Heart right ventricle (tissue), 16 donors: ENCODE measurements at regions not wholly inside any gene's neighbourhood (a gene's known extent, or its start where the extent isn't known, plus 50 kb on each side); places are given as distances from the start of the nearest gene placed in this dataset.

ENCODE experiments used
- ATAC-seq, 8 donors: fragments of 200-7000 bp; cut with Tn5 transposase; one replicate each; pipeline ENCODE4 v1.9.1; 2020; ENCODE audit warnings: mild to moderate bottlenecking in 8 of 8, moderate library complexity in 8 of 8, moderate number of reproducible peaks in 1 of 8
- DNase-seq, 2 donors: peaks; one replicate each; pipeline ENCODE4 v3.0.0-alpha.2; 2020
- H3K27ac ChIP-seq, 10 donors: fragments of 200-600 bp; sonication (generic) in 2 of 10; one replicate each; pipeline versions ENCODE4 v1.5.0 to v1.8.0; 2020 to 2022; ENCODE audit warnings: mild to moderate bottlenecking in 3 of 10
- H3K27me3 ChIP-seq, 7 donors: fragments of 200-600 bp; one replicate each; pipeline ENCODE4 v1.8.0; 2021 to 2022; ENCODE audit warnings: mild to moderate bottlenecking in 2 of 7
- H3K36me3 ChIP-seq, 9 donors: fragments of 200-600 bp; sonication (generic) in 1 of 9; one replicate each; pipeline versions ENCODE4 v1.5.0 to v1.8.0; 2020 to 2022; ENCODE audit warnings: mild to moderate bottlenecking in 2 of 9
- H3K4me1 ChIP-seq, 9 donors: fragments of 200-600 bp; sonication (generic) in 1 of 9; one replicate each; pipeline versions ENCODE4 v1.5.0 to v1.8.0; 2020 to 2022; ENCODE audit warnings: mild to moderate bottlenecking in 4 of 9
- H3K4me3 ChIP-seq, 10 donors: fragments of 200-600 bp; sonication (generic) in 2 of 10; one replicate each; pipeline versions ENCODE4 v1.5.0 to v1.8.0; 2020 to 2022; ENCODE audit warnings: mild to moderate bottlenecking in 7 of 10, moderate library complexity in 2 of 10
- H3K9me3 ChIP-seq, 11 donors: fragments of 200-600 bp in 10 of 11; sonication (generic) in 2 of 11; one replicate each; pipeline versions ENCODE4 v1.5.0 to v1.8.0; 2013 to 2022; ENCODE audit warnings: mild to moderate bottlenecking in 2 of 11, control low read depth in 1 of 11, moderate library complexity in 1 of 11
- CTCF ChIP-seq, 9 donors: fragments of 200-600 bp; sonication (generic) in 2 of 9; IDR thresholded peaks; one replicate each; pipeline versions ENCODE4 v1.5.0 to v1.8.0; 2021 to 2022; ENCODE audit warnings: antibody characterized with exemption in 9 of 9, mild to moderate bottlenecking in 5 of 9, moderate library complexity in 1 of 9
- WGBS, 2 donors: extraction: QIAGEN DNeasy Blood & Tissue Kit; methylation state at CpG; one replicate each; pipeline ENCODE4 v1.1.7; 2013; ENCODE audit warnings: inconsistent platforms in 1 of 2; 5-methylcytosine and 5-hydroxymethylcytosine counted together
- intact Hi-C, 10 donors: fragments of 100-400 bp; cut with DNase I; formaldehyde crosslinking; loops; one replicate each; pipeline versions ENCODE4 v1.11.1 to v1.14.2; 2022
- donor health status: Arrhythmogenic right ventricular cardiomyopathy.
- donor health status: ischemic (EF 13 %, LVEDD 7.1; RV severe dilation, severe dysfunction).
- donor health status: healthy with polysubstance abuse.
- donor health status: DM: no; HTN: yes; CAD: no.
- donor health status: DM: no; HTN: no; CAD: no.
- donor health status: ischemic (EF 25% LVEDD 6.9; RV normal size, moderate dysfunction).
- donor health status: ischemic (EF 25% LVEDD 5.7; RV mildly dilated, moderate dysfunction).
- donor health status: healthy.
- donor health status: DM: yes; HTN: yes; CAD: no.
- donor health status: Ischemic cardiomyopathy.
- donor health status: ischemic (EF 35%, LVEDD 5.7; RV mildly dilated, moderate dysfunction).
- donor health status: nonischemic (EF 11% LVEDD 7.7; RV severe dilation, severe dysfunction).
- donor health status: DM: yes; HTN: yes; CAD: no.
- donor health status: PGD.
- donor health status: ischemic (EF 29% LVEDD 5.4; RV normal size, mild dysfunction).
- donor health status: nonischemic (EF 23%, LVEDD 6.1; RV moderate dilation, normal function).

DNA sequence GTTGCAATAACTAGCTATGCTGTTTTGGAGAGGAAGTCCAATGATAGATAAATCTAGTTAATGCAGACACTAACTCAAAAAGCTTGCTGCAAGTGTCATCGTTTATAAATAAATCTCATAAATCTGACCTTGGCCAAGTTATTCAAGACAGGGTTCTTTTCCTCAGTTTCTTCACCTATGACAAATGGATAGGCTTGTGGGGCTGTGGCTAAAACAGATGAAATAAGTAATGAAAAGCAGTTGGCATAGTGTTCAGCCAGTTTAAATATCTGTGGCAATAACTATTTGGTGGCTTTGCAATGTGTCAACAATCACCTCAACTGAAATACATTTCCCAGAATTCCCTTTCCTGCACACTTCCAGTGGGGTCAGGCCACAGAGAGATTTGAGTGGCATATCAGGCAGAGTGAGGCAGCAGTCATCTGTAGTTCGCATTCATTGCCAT lies 169.9 kb downstream of the DYRK2 start:
- DNase-seq (no peak), ATAC-seq (peak in 1 of 8 donors; percentile 53)
- Histone ChIP-seq H3K27ac (no peak overlapping the region), H3K9me3 (peaks cover 0 to 27% (median 10%) of the 10 kb centered on the region in 11 donors), H3K27me3 (no peaks in the 10 kb centered on the region), H3K36me3 (no peaks in the 10 kb centered on the region), H3K4me1 (peaks cover 0 to 11% (median 0%) of the 10 kb centered on the region in 9 donors), H3K4me3 (no peak overlapping the region)
- TF ChIP-seq CTCF (IDR thresholded peaks at IDR 0.05) = no peak
- intact Hi-C loops = no loop called here
- WGBS, 2 donors = 76 to 90% methylated on average over 2 of the region's 2 CpGs

DNA sequence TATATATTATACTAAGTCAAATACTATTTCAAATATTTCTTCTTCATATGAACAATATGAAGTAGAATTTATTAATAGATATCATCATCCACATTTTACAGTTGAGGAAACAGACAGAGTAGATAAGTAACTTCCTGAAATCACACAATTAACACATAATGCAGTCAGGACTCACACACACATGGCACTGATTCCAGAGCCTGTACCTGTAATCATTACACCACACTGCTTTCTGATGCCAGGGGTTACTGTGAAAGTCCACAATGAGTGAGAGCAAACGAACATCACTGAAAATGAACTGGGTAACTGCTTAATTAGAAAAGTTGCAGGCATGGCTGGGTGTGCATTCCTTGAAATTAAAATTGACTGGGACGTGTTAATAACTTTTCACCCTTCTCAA lies 169.3 kb upstream of the IFNG-AS1 start:
- Histone ChIP-seq H3K27ac (no peak overlapping the region), H3K9me3 (peaks cover 0 to 27% (median 10%) of the 10 kb centered on the region in 11 donors), H3K36me3 (no peaks in the 10 kb centered on the region), H3K4me3 (no peak overlapping the region), H3K27me3 (no peaks in the 10 kb centered on the region), H3K4me1 (peaks cover 0 to 11% (median 0%) of the 10 kb centered on the region in 9 donors)
- 73 to 74% methylated on average over 2 of the region's 2 CpGs for WGBS, 2 donors
- no peak for ATAC-seq
- TF ChIP-seq CTCF (IDR thresholded peaks at IDR 0.05) = no peak
- intact Hi-C loops = loop anchor here in 1 of 10 donors (10.0 kb wide), 1 partner anchor 165 kb away; no protein-coding TSS in a partner anchor
- no peak for DNase-seq

GRCh38 chr12:67820694-67821093 lies 168.6 kb upstream of the IFNG-AS1 start:
- Histone ChIP-seq H3K9me3 (peaks cover 0 to 20% (median 10%) of the 10 kb centered on the region in 11 donors), H3K27ac (no peak overlapping the region), H3K27me3 (no peaks in the 10 kb centered on the region), H3K36me3 (no peaks in the 10 kb centered on the region), H3K4me1 (peaks cover 0 to 11% (median 0%) of the 10 kb centered on the region in 9 donors), H3K4me3 (no peak overlapping the region)
- intact Hi-C loops = loop anchor here in 1 of 10 donors (10.0 kb wide), 1 partner anchor 166 kb away; no protein-coding TSS in a partner anchor
- 78 to 87% methylated on average over 7 of the region's 7 CpGs for WGBS, 2 donors
- ATAC-seq (no peak), DNase-seq (no peak)
- no peak for TF ChIP-seq CTCF (IDR thresholded peaks at IDR 0.05)

DNA sequence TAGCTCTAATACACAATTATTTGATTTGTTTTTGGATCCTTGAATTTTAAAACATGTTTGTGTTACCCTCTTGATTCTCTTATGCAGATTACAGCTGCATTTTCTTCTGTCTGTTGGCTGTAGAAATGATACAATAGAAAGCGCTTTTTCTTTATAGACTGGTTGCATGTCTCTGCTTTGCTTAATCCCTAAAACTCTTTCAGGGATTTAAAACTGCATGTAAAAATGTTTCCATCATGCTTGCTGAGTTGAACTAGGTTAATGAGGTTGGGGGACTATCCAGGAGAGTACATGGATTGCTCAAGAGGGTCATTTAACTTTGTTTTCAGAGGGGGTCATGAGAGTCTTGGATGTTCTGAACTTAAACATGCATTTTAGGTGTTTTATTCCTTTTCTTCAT lies 166.4 kb upstream of the IFNG-AS1 start:
- no peak overlapping the region for H3K4me3 ChIP-seq
- H3K4me1 ChIP-seq = peaks cover 0 to 23% (median 15%) of the 10 kb centered on the region in 9 donors
- no peaks in the 10 kb centered on the region for H3K36me3 ChIP-seq
- WGBS, 2 donors = 96 to 100% methylated on average over 1 of the region's 1 CpG
- no peaks in the 10 kb centered on the region for H3K27me3 ChIP-seq
- intact Hi-C loops = loop anchor here in 1 of 10 donors (10.0 kb wide), 1 partner anchor 168 kb away; no protein-coding TSS in a partner anchor
- ATAC-seq (no peak), DNase-seq (no peak)
- H3K9me3 ChIP-seq = no peaks in the 10 kb centered on the region
- TF ChIP-seq CTCF (IDR thresholded peaks at IDR 0.05) = no peak
- H3K27ac ChIP-seq = no peak overlapping the region
